ENCODE measurements at regions not wholly inside any gene's neighbourhood (a gene's known extent, or its start where the extent isn't known, plus 50 kb on each side); places are given as distances from the start of the nearest gene placed in this dataset.

- DNase-seq (ENCODE audit: low spot score) (no peak), ATAC-seq (no peak)
- Mint-ChIP-seq H3K36me3 (peaks cover 21% of the 10 kb centered on the region), H3K27me3 (ENCODE audit: low read depth) (no peaks in the 10 kb centered on the region), H3K4me1 (no peaks in the 10 kb centered on the region), H3K4me3 (no peak overlapping the region), H3K27ac (no peak overlapping the region), H3K9me3 (peaks cover 34% of the 10 kb centered on the region)
- CTCF ChIA-PET: no interaction called here
- POLR2A ChIA-PET: no interaction called here
- TF ChIP-seq ATF2 (CRISPR knock-in tag; IDR thresholded peaks at IDR 0.05; ENCODE audit: borderline replicate concordance, low read depth) (no peak), ZNF219 (CRISPR knock-in tag; IDR thresholded peaks at IDR 0.05; ENCODE audit: borderline replicate concordance) (no peak), ZNF416 (CRISPR knock-in tag; IDR thresholded peaks at IDR 0.05) (no peak), NFE2L1 (CRISPR knock-in tag; IDR thresholded peaks at IDR 0.05) (no peak)
- TF ChIP-seq, protein P1, sequence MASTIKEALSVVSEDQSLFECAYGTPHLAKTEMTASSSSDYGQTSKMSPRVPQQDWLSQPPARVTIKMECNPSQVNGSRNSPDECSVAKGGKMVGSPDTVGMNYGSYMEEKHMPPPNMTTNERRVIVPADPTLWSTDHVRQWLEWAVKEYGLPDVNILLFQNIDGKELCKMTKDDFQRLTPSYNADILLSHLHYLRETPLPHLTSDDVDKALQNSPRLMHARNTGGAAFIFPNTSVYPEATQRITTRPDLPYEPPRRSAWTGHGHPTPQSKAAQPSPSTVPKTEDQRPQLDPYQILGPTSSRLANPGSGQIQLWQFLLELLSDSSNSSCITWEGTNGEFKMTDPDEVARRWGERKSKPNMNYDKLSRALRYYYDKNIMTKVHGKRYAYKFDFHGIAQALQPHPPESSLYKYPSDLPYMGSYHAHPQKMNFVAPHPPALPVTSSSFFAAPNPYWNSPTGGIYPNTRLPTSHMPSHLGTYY (CRISPR knock-in tag; IDR thresholded peaks at IDR 0.05): no peak
Measured at GRCh38 chr2:123463886-123464285, 561.2 kb upstream of the CNTNAP5 start.

DNA sequence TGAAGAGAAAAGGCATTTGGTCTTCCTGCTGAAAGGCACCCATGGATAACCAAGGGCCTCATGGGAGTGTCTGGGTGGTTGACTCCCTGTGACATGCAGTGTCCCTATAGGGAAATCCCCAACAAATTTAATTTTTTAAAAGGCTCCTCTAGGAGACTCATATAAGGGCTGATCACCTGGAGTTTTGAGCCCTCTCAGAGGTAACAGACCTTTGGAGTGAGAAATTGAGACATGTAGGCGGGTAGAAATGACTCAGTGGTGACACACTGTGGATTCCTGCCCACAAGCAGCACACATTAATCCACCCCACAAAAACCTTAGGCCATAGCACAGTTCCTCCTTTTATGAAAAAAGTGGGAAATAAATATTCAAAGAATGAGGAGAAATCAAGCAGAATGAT lies 557.0 kb upstream of the CNTNAP5 start:
- ATAC-seq: no peak
- Mint-ChIP-seq H3K4me3 (no peak overlapping the region), H3K36me3 (peaks cover 56% of the 10 kb centered on the region), H3K27me3 (ENCODE audit: low read depth) (no peaks in the 10 kb centered on the region; the same call in 1 of the 2 replicates), H3K27ac (no peak overlapping the region), H3K9me3 (peaks cover 54% of the 10 kb centered on the region), H3K4me1 (no peaks in the 10 kb centered on the region)
- no peak for TF ChIP-seq ATF3 (CRISPR knock-in tag; conservative IDR thresholded peaks at IDR 0.05)
- TF ChIP-seq JAZF1 (CRISPR knock-in tag; IDR thresholded peaks at IDR 0.05): no peak
- TF ChIP-seq CBFB (CRISPR knock-in tag; IDR thresholded peaks at IDR 0.05; ENCODE audit: low read depth): no peak
- TF ChIP-seq FOXK1 (CRISPR knock-in tag; IDR thresholded peaks at IDR 0.05): no peak
- TF ChIP-seq E2F4 (CRISPR knock-in tag; IDR thresholded peaks at IDR 0.05; ENCODE audit: borderline replicate concordance, low read depth): no peak
- TF ChIP-seq ZBTB21 (CRISPR knock-in tag; IDR thresholded peaks at IDR 0.05; ENCODE audit: borderline replicate concordance): no peak
- TF ChIP-seq, protein P2, sequence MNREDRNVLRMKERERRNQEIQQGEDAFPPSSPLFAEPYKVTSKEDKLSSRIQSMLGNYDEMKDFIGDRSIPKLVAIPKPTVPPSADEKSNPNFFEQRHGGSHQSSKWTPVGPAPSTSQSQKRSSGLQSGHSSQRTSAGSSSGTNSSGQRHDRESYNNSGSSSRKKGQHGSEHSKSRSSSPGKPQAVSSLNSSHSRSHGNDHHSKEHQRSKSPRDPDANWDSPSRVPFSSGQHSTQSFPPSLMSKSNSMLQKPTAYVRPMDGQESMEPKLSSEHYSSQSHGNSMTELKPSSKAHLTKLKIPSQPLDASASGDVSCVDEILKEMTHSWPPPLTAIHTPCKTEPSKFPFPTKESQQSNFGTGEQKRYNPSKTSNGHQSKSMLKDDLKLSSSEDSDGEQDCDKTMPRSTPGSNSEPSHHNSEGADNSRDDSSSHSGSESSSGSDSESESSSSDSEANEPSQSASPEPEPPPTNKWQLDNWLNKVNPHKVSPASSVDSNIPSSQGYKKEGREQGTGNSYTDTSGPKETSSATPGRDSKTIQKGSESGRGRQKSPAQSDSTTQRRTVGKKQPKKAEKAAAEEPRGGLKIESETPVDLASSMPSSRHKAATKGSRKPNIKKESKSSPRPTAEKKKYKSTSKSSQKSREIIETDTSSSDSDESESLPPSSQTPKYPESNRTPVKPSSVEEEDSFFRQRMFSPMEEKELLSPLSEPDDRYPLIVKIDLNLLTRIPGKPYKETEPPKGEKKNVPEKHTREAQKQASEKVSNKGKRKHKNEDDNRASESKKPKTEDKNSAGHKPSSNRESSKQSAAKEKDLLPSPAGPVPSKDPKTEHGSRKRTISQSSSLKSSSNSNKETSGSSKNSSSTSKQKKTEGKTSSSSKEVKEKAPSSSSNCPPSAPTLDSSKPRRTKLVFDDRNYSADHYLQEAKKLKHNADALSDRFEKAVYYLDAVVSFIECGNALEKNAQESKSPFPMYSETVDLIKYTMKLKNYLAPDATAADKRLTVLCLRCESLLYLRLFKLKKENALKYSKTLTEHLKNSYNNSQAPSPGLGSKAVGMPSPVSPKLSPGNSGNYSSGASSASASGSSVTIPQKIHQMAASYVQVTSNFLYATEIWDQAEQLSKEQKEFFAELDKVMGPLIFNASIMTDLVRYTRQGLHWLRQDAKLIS (CRISPR knock-in tag; IDR thresholded peaks at IDR 0.05; ENCODE audit: borderline replicate concordance): no peak
- TF ChIP-seq, protein P3, sequence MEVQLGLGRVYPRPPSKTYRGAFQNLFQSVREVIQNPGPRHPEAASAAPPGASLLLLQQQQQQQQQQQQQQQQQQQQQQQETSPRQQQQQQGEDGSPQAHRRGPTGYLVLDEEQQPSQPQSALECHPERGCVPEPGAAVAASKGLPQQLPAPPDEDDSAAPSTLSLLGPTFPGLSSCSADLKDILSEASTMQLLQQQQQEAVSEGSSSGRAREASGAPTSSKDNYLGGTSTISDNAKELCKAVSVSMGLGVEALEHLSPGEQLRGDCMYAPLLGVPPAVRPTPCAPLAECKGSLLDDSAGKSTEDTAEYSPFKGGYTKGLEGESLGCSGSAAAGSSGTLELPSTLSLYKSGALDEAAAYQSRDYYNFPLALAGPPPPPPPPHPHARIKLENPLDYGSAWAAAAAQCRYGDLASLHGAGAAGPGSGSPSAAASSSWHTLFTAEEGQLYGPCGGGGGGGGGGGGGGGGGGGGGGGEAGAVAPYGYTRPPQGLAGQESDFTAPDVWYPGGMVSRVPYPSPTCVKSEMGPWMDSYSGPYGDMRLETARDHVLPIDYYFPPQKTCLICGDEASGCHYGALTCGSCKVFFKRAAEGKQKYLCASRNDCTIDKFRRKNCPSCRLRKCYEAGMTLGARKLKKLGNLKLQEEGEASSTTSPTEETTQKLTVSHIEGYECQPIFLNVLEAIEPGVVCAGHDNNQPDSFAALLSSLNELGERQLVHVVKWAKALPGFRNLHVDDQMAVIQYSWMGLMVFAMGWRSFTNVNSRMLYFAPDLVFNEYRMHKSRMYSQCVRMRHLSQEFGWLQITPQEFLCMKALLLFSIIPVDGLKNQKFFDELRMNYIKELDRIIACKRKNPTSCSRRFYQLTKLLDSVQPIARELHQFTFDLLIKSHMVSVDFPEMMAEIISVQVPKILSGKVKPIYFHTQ (CRISPR knock-in tag; IDR thresholded peaks at IDR 0.05): no peak
- no peak for TF ChIP-seq KAT7 (CRISPR knock-in tag; IDR thresholded peaks at IDR 0.05; ENCODE audit: borderline replicate concordance)
- TF ChIP-seq, protein P4, sequence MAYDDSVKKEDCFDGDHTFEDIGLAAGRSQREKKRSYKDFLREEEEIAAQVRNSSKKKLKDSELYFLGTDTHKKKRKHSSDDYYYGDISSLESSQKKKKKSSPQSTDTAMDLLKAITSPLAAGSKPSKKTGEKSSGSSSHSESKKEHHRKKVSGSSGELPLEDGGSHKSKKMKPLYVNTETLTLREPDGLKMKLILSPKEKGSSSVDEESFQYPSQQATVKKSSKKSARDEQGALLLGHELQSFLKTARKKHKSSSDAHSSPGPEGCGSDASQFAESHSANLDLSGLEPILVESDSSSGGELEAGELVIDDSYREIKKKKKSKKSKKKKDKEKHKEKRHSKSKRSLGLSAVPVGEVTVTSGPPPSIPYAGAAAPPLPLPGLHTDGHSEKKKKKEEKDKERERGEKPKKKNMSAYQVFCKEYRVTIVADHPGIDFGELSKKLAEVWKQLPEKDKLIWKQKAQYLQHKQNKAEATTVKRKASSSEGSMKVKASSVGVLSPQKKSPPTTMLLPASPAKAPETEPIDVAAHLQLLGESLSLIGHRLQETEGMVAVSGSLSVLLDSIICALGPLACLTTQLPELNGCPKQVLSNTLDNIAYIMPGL (CRISPR knock-in tag; IDR thresholded peaks at IDR 0.05): no peak
- TF ChIP-seq, protein P5, sequence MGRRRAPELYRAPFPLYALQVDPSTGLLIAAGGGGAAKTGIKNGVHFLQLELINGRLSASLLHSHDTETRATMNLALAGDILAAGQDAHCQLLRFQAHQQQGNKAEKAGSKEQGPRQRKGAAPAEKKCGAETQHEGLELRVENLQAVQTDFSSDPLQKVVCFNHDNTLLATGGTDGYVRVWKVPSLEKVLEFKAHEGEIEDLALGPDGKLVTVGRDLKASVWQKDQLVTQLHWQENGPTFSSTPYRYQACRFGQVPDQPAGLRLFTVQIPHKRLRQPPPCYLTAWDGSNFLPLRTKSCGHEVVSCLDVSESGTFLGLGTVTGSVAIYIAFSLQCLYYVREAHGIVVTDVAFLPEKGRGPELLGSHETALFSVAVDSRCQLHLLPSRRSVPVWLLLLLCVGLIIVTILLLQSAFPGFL (CRISPR knock-in tag; IDR thresholded peaks at IDR 0.05; ENCODE audit: borderline replicate concordance): no peak
- TF ChIP-seq GTF2I (CRISPR knock-in tag; conservative IDR thresholded peaks at IDR 0.05): no peak
- TF ChIP-seq ZNF423 (CRISPR knock-in tag; IDR thresholded peaks at IDR 0.05): no peak
- no peak for TF ChIP-seq HMGA2 (CRISPR knock-in tag; IDR thresholded peaks at IDR 0.05)
- no peak for DNase-seq (ENCODE audit: low spot score)
- ChIA-PET CTCF (no interaction called here), POLR2A (no interaction called here)

Measured in WTC11 (cell line).